Heart right ventricle (tissue), 16 donors: ENCODE measurements at regions not wholly inside any gene's neighbourhood (a gene's known extent, or its start where the extent isn't known, plus 50 kb on each side); places are given as distances from the start of the nearest gene placed in this dataset.

ENCODE experiments used
- ATAC-seq, 8 donors: fragments of 200-7000 bp; cut with Tn5 transposase; one replicate each; pipeline ENCODE4 v1.9.1; 2020; ENCODE audit warnings: mild to moderate bottlenecking in 8 of 8, moderate library complexity in 8 of 8, moderate number of reproducible peaks in 1 of 8
- DNase-seq, 2 donors: peaks; one replicate each; pipeline ENCODE4 v3.0.0-alpha.2; 2020
- H3K27ac ChIP-seq, 10 donors: fragments of 200-600 bp; sonication (generic) in 2 of 10; one replicate each; pipeline versions ENCODE4 v1.5.0 to v1.8.0; 2020 to 2022; ENCODE audit warnings: mild to moderate bottlenecking in 3 of 10
- H3K27me3 ChIP-seq, 7 donors: fragments of 200-600 bp; one replicate each; pipeline ENCODE4 v1.8.0; 2021 to 2022; ENCODE audit warnings: mild to moderate bottlenecking in 2 of 7
- H3K36me3 ChIP-seq, 9 donors: fragments of 200-600 bp; sonication (generic) in 1 of 9; one replicate each; pipeline versions ENCODE4 v1.5.0 to v1.8.0; 2020 to 2022; ENCODE audit warnings: mild to moderate bottlenecking in 2 of 9
- H3K4me1 ChIP-seq, 9 donors: fragments of 200-600 bp; sonication (generic) in 1 of 9; one replicate each; pipeline versions ENCODE4 v1.5.0 to v1.8.0; 2020 to 2022; ENCODE audit warnings: mild to moderate bottlenecking in 4 of 9
- H3K4me3 ChIP-seq, 10 donors: fragments of 200-600 bp; sonication (generic) in 2 of 10; one replicate each; pipeline versions ENCODE4 v1.5.0 to v1.8.0; 2020 to 2022; ENCODE audit warnings: mild to moderate bottlenecking in 7 of 10, moderate library complexity in 2 of 10
- H3K9me3 ChIP-seq, 11 donors: fragments of 200-600 bp in 10 of 11; sonication (generic) in 2 of 11; one replicate each; pipeline versions ENCODE4 v1.5.0 to v1.8.0; 2013 to 2022; ENCODE audit warnings: mild to moderate bottlenecking in 2 of 11, control low read depth in 1 of 11, moderate library complexity in 1 of 11
- CTCF ChIP-seq, 9 donors: fragments of 200-600 bp; sonication (generic) in 2 of 9; IDR thresholded peaks; one replicate each; pipeline versions ENCODE4 v1.5.0 to v1.8.0; 2021 to 2022; ENCODE audit warnings: antibody characterized with exemption in 9 of 9, mild to moderate bottlenecking in 5 of 9, moderate library complexity in 1 of 9
- WGBS, 2 donors: extraction: QIAGEN DNeasy Blood & Tissue Kit; methylation state at CpG; one replicate each; pipeline ENCODE4 v1.1.7; 2013; ENCODE audit warnings: inconsistent platforms in 1 of 2; 5-methylcytosine and 5-hydroxymethylcytosine counted together
- intact Hi-C, 10 donors: fragments of 100-400 bp; cut with DNase I; formaldehyde crosslinking; loops; one replicate each; pipeline versions ENCODE4 v1.11.1 to v1.14.2; 2022
- donor health status: Arrhythmogenic right ventricular cardiomyopathy.
- donor health status: ischemic (EF 13 %, LVEDD 7.1; RV severe dilation, severe dysfunction).
- donor health status: healthy with polysubstance abuse.
- donor health status: DM: no; HTN: yes; CAD: no.
- donor health status: DM: no; HTN: no; CAD: no.
- donor health status: ischemic (EF 25% LVEDD 6.9; RV normal size, moderate dysfunction).
- donor health status: ischemic (EF 25% LVEDD 5.7; RV mildly dilated, moderate dysfunction).
- donor health status: healthy.
- donor health status: DM: yes; HTN: yes; CAD: no.
- donor health status: Ischemic cardiomyopathy.
- donor health status: ischemic (EF 35%, LVEDD 5.7; RV mildly dilated, moderate dysfunction).
- donor health status: nonischemic (EF 11% LVEDD 7.7; RV severe dilation, severe dysfunction).
- donor health status: DM: yes; HTN: yes; CAD: no.
- donor health status: PGD.
- donor health status: ischemic (EF 29% LVEDD 5.4; RV normal size, mild dysfunction).
- donor health status: nonischemic (EF 23%, LVEDD 6.1; RV moderate dilation, normal function).

- H3K27ac ChIP-seq = no peak overlapping the region
- 83 to 87% methylated on average over 3 of the region's 3 CpGs for WGBS, 2 donors
- no peaks in the 10 kb centered on the region for H3K27me3 ChIP-seq
- no peaks in the 10 kb centered on the region for H3K36me3 ChIP-seq
- intact Hi-C loops = no loop called here
- no peak for TF ChIP-seq CTCF (IDR thresholded peaks at IDR 0.05)
- ATAC-seq (no peak), DNase-seq (no peak)
- H3K4me1 ChIP-seq = no peaks in the 10 kb centered on the region
- H3K4me3 ChIP-seq = no peak overlapping the region
- H3K9me3 ChIP-seq = peaks cover 0 to 9% (median 0%) of the 10 kb centered on the region in 11 donors
These were observed 453.6 kb downstream of the CSNK1G3 start for GRCh38 chr5:123965626-123966025.

GRCh38 chr5:123964884-123965283 lies 452.9 kb downstream of the CSNK1G3 start:
- H3K4me1 ChIP-seq = no peaks in the 10 kb centered on the region
- no peak for ATAC-seq
- H3K27ac ChIP-seq = no peak overlapping the region
- H3K4me3 ChIP-seq = no peak overlapping the region
- DNase-seq = no peak
- intact Hi-C loops = no loop called here
- no peaks in the 10 kb centered on the region for H3K27me3 ChIP-seq
- TF ChIP-seq CTCF (IDR thresholded peaks at IDR 0.05) = no peak
- whole genome bisulfite sequencing, 2 donors = 72 to 73% methylated on average over 1 of the region's 1 CpG
- H3K9me3 ChIP-seq = peaks cover 0 to 9% (median 0%) of the 10 kb centered on the region in 11 donors
- no peaks in the 10 kb centered on the region for H3K36me3 ChIP-seq

GRCh38 chr5:123960526-123960925 lies 448.5 kb downstream of the CSNK1G3 start:
- Histone ChIP-seq H3K9me3 (no peaks in the 10 kb centered on the region), H3K4me1 (no peaks in the 10 kb centered on the region), H3K36me3 (no peaks in the 10 kb centered on the region), H3K27ac (no peak overlapping the region), H3K4me3 (no peak overlapping the region), H3K27me3 (no peaks in the 10 kb centered on the region)
- 92 to 93% methylated on average over 5 of the region's 5 CpGs for WGBS, 2 donors
- TF ChIP-seq CTCF (IDR thresholded peaks at IDR 0.05) = no peak
- intact Hi-C loops = no loop called here
- DNase-seq (no peak), ATAC-seq (no peak)

- H3K9me3 ChIP-seq = no peaks in the 10 kb centered on the region
- ATAC-seq = no peak
These were observed 439.6 kb downstream of the CSNK1G3 start for GRCh38 chr5:123951582-123951977.

More at GRCh38 chr5:123951582-123951977, 439.6 kb downstream of the CSNK1G3 start:
- H3K4me3 ChIP-seq = no peak overlapping the region
- no peaks in the 10 kb centered on the region for H3K4me1 ChIP-seq
- H3K27me3 ChIP-seq = no peaks in the 10 kb centered on the region
- no peak for TF ChIP-seq CTCF (IDR thresholded peaks at IDR 0.05)
- 91 to 97% methylated on average over 3 of the region's 3 CpGs for WGBS, 2 donors
- no peak for DNase-seq
- intact Hi-C loops = no loop called here
- H3K36me3 ChIP-seq = no peaks in the 10 kb centered on the region
- H3K27ac ChIP-seq = no peak overlapping the region
